GM12872 (cell line): ENCODE measurements at regions not wholly inside any gene's neighbourhood (a gene's known extent, or its start where the extent isn't known, plus 50 kb on each side); places are given as distances from the start of the nearest gene placed in this dataset.

Experiments
- CTCF ChIP-seq: IDR thresholded peaks from 3 replicates; pipeline ENCODE4 v1.5.1; 2011; ENCODE audit warnings: low read depth, mild to moderate bottlenecking, low read length, moderate library complexity; ENCODE audit not compliant: insufficient read depth

- TF ChIP-seq CTCF: no peak
Observed at GRCh38 chr6:147757291-147757690, 248.8 kb downstream of the SAMD5 start.

- TF ChIP-seq CTCF: no peak
Observed at GRCh38 chr6:147758303-147758702, 249.8 kb downstream of the SAMD5 start.

- TF ChIP-seq CTCF: no peak
Observed at GRCh38 chr6:147759093-147759492, 250.6 kb downstream of the SAMD5 start.

GRCh38 chr6:147759536-147759935 lies 251.0 kb downstream of the SAMD5 start:
- TF ChIP-seq CTCF: no peak

- no peak for TF ChIP-seq CTCF
Observed at GRCh38 chr6:147765541-147765940, 257.1 kb downstream of the SAMD5 start.

- no peak for TF ChIP-seq CTCF
Observed at GRCh38 chr6:147768969-147769368, 260.5 kb downstream of the SAMD5 start.

GRCh38 chr6:147769496-147770087 lies 261.1 kb downstream of the SAMD5 start:
- no peak for TF ChIP-seq CTCF
